ENCODE measurements at regions not wholly inside any gene's neighbourhood (a gene's known extent, or its start where the extent isn't known, plus 50 kb on each side); places are given as distances from the start of the nearest gene placed in this dataset.

DNA sequence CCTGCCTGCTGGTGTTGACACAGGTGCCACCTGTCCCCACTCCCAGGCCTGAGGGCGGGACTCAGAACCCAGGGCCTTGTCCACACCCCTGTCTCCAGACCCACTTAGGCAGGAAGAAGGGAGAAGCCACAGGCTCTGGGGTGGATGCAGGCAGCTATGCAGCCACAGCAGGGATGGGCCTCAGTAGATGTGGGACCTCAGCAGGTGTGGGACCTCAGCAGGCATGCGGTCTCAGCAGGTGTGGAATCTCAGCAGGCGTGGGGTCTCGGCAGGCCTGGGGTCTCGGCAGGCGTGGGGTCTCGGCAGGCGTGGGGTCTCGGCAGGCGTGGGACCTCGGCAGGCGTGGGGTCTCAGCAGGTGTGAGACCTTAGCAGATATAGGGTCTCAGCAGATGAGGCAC is 118.0 kb upstream of the PITRM1 start:
- DNase-seq = no peak

DNA sequence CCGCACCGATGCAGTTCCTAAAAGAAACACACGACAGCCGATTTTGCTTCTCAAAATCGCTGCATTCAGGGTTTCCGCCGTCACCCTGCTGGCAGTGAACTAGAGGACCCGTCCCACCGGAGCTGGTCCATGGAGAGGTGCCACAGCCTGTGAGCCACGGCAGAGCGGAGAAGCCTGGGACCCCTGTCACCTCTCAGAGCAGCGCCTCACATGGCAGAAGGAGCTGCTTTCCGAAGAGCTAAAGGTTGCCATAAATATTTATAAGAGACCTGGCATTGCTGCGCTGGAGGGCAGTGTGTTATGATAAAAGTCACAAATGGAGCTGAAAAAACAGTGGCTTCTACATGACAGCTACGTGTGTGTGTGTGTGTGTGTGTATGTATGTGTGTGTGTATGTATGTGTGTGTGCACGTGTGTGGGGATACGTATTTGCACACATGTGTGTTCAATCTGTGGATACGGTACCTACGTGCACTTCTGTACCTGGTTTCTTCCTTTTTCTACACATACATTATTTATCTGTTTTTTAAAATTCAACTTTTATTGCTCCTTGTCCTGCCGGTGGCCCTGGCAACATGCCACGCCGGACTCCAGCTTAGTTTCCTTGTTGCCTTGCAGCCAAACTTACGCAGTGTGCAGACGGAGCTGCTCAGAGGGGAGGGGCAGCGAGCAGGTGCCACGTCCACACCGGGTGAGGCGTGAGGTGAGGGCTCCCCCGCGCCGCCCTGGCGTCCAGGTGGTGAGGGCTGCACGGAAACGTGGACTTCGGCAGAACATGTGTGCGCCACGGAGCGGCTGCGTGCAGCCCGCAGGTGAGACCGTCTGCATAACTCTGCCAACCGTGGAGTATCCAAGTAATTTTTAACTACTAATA is 115.2 kb upstream of the PITRM1 start:
- no peak for DNase-seq

DNA sequence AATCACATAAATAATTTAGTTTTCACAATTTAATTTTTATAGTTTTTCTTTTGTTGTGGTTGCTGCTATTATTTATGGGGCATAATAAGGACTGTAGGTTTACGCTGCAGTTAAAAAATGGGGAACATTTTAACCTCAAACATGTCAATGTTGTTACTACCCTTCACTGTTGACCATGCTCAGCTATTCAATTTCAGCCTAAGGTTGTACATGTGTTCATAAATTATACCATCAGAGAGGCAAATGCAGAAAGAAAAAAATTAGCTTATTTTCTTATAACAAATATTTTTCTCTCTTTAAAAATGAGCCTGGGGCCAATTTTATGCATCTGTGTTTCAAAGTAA is 110.1 kb upstream of the PITRM1 start:
- no peak for DNase-seq

DNA sequence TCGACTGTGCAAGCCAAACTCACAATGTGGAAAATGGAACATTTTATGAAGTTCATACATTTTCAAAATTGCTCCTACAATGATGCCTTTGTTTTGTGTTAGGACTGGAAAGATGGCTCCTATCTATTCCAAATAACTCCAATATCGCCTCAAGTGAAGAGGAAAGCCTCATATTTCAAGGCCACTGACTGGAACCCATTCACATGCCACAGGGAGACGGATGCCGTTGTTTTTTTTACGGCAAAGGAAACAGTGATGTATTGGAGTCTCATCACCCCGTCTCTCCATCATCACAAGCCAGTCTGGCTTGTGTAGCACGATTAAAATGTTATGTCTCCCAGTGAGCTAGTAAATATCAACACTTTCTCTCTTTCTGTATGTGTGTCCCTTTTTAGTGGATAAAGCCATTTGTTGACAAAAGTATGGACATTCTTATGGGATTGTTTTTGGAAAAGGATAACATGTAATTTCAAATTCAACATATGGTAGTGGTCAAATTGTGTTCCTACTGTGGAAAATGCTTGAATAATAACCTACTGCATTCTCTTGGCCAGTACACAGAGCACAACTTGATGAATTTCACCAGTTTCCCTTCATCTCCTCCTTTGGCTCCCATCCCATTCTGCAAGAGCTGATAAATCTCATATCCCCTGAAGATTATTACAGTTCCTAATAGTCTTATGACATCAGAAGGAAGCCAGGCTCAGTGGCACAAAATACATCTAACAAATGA is 109.5 kb upstream of the PITRM1 start:
- DNase-seq = no peak

DNA sequence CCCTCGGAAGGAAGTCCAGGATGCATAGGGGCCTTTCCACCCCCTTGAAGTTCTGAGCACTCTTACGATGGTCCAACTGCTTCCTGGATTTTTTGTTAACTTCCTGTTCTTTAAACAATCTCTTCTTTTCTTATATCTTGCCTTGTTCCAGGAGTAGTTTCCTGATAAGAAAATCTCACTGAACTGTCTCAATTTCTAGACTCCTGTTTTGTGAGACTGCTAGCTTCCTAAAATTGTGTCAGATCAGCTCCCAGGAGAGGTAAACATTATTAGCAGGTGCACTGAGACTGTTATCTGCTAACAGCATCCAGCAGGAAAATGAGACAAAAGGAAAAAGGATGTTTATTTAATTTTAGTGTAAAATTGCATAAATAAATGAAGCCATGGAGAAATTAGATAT is 106.2 kb upstream of the PITRM1 start:
- no peak for DNase-seq

DNA sequence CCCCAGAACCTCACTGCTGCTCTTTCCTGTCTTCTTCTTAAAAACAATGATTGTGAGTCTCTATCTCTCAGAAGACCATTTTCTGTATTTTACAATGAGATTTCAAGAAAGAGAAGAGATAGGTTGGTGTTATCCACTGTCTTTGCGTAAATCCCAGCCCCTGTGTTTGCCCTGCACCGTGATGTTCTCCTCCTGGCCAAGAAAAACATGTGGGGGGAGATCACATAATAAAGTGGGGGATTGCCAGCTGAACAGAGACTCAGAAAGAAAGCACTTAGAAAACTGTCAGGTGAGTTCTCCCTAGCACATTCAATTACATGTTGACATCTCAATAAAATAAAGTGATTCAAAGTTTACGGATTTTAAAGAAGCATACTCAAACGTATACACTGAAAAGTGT is 105.0 kb upstream of the PITRM1 start:
- no peak for DNase-seq

DNA sequence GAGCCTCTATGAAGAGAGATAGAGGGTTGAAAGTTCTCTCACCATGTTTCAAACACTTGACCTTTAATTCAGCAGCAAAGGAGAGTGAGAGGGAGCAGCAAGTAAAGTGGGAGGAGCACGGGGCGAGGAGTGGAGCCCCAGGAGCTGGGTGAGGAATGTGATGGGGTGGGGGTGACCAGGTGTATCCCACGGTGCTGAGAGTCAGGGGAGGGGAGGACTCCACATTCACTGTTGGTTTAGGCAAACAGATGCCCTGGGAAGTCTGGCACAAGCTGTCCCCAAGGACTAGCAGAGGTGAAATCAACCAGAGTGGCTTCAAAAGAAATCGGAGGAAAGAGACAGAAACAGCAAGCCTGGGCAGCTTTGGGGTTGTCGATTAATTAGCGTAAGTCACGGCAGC is 101.8 kb upstream of the PITRM1 start:
- no peak for DNase-seq

DNA sequence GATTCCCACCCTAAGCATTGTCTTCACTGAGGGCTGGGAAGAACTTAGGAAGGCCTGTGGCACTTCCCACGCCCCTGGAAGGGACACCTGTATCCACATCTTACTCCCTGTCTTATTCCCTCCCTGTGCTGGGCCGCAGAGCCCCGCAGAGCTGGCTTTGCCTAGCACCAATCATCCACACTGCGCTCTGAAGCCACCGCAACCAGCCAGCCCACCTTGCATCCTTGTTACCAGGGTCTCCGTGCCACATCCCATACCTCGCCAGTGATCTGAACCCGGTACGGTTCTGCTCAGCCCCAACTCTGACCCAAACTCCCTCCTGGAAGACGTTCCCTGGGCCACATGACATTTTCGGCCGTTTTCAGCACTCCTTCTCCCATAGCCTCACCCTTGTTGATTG is 101.4 kb upstream of the PITRM1 start:
- no peak for DNase-seq

DNA sequence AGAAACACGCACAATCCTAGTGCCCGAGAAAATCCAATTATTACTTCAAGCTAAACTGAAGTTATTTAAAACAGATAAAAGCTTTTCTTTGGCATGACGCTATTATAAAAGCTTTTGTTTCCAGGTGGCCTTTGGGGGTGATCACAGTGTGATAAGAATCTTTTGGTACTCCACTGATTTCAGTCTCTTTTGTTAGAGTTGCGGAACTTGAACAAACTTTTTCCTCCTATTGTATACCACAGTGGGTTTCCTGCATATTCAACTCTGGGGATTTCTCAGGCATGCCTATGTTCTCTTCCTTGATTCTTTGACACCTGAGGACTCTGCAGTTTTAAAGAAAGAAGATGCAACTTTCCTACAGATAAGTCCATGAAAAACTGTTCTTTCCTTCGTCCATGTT is 99.7 kb upstream of the PITRM1 start:
- DNase-seq = no peak

DNA sequence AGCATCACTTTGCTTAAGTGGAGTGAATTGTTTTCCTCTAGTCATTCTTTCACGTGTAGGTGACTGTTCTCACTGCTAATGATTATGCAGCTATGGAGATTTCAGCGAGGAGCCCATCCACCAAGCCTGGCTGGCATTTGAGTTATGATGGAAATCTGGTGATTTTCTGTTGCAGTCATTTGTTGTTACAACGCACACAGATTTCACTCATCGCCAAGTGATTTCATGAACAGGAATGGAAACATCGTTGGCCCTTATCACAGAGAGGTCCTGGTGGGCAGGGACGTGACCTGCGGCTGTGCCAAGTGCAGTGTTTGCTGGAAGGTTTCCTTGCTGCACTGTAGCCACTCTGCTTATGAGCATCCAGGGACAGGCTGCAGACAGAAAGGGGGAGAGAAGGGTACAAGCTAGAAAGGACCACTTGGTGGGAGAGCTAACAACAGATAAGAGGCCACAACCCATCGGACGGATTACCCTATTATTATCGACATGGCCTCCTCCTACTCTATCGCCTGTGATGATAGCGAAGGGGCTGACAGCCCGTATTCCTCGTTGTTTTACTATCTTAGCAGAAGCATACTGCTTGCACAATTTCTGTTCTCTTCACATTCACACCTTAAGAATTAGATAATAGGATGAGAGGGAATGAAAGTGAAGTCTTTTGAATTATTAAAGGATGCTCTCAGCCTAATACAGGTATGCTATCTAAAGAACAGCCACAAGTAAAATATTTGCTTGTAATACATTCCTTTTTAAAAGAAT is 99.0 kb upstream of the PITRM1 start:
- DNase-seq = no peak

DNA sequence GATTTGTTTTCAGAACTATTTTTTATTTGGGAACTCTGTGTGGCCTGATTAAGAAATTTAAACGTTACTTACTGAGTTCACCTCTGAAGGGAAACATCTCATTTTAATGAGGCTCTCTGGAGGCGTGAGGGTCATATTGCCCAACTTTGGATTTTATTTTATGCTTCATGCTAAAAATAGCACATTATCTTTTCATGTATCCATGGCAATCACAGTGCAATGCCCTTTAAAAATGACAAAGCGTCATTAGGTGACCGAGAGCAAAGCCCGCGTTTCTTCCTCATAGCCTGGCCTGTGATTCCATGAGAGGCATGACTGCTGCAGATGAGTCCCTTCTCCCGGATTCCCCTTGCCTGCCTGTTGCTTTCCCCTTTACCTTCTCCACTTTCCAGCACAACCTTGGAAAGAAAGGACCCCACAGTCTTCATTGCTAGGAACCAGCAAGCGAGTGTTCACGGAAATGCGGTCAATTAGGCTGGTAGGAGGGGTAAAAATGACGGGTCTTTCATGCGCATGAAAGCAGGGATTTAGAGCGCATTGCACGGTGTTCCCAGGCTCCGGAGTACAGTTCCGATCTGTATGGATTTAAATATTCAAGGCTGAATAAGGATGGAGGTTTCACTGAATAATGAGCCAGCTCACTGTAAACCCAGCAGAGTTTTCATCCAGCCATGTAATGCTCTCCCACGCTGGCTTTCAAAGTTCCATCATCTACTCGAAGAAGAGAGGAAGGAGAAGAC is 98.2 kb upstream of the PITRM1 start:
- DNase-seq = no peak

DNA sequence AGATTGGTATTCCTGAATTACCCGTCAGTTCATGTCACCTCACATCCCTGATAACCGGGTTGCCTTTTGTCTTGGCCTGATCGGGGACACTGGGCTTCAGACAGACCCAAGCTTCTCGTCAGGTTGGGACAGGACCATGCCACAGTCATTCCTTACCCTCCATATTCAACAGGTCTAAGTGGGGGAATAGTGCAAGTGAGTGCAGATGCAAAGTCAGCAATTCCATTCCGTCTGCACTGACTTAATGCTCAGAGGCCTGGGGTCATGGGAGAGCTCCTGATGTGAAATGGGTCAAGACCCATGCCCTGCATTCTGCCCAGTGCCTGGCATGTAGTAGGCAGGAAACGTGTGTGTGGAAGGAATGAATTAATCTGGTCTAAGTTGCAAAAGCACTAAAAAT is 95.4 kb upstream of the PITRM1 start:
- DNase-seq = no peak

DNA sequence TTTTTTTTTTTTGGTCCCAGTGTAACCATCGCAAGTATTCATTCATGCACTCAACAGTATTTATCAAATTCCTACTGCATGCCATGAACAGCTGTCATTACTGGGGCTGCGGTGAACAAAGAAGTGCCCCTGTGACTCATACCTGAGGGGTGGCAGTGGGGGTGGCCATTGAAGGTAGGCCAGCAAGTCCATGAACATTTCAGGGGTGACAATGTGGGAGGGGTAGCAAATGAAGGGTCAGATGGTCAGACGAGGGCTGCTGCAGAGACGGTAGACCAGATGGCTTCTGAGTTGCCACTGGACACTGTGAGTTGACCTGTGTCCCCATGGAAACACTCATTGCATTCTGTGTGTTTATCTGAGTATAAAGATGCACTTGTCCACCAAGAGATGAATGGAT is 92.5 kb upstream of the PITRM1 start:
- DNase-seq = no peak

DNA sequence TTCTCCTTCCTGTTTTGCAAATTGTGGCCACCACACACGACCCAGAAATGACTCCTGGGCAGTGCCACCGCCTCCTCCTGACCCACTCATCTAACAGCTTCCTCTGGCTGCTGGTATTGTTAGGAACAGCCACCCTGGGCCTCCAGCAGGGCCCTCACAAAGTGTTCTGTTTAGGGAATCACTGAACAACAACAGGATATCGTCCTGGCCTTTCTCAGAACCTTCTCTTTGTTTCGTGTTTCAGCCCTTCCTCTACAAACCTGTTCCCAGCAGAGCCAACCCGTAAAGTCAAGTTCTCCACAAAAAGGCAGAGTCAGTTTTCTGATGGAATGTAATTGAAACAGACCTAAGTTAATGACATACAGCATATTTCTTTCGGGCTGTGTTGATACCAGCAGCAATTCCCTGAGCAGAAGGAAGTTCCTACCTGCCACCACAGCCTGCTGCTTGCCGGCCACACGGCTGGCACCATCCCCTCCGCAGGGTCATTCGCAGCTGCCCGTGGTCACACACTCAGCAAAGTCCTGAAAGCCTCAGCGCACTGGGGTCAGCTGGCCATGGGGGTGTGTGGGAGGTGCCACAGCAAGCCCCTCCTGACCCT is 91.7 kb upstream of the PITRM1 start:
- no peak for DNase-seq

DNA sequence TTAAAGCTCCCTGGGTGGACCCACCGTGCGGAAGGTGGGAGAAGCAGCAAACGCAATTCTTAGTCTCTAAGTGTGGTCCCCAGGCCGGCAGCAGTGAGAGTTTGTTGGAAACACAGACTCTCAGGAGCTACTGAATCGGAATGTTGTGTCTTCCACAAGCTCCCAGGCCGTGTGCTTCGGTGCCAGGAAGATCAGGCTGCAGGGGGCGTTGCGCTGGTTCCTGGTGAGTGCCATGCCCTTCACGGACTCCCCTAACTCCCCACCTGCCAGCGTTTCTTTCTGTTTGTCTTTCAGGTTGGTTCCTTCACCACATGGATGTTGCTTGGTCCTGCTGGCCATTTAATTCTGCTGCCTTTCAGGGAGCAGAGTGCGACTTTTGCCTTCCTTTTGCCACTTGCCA is 91.2 kb upstream of the PITRM1 start:
- DNase-seq = no peak

DNA sequence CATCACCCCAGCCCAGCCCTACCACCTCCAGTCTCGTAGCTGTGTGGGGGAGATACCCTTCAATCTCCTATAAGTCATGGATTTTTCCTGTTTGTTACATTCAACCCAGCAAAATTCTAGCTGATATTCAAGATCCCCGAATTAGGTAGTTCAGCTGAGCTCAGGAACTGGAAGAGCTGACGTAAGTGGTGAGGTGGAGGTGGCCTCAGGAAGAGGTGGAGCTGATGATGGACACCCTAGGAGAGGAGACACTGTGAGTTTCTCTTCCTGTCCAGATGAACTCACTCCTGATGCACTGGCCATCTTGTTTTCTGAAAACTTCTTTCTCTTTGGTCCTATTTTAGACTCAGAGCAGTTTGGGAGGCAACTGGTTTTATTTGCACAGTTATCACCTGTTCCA is 90.5 kb upstream of the PITRM1 start:
- no peak for DNase-seq

DNA sequence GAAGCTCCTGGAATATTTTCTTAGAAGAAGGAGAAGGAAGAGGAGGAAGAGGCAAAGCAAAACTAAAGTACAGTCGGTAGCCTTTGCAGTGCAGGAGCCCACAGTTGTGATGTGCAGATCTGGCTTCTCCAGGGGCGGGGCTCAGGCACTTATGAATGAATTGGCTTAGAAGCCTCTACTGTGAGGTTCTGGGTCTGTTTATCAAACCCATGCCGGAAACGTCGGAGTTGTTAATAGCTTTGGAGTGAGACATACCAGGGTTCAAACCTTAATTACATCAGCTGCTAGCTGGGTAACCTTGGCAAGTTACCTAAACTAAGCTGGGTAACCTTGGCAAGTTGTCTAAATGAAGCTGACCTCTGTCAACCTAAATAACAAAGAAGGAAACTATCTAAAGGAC is 89.3 kb upstream of the PITRM1 start:
- DNase-seq = no peak

DNA sequence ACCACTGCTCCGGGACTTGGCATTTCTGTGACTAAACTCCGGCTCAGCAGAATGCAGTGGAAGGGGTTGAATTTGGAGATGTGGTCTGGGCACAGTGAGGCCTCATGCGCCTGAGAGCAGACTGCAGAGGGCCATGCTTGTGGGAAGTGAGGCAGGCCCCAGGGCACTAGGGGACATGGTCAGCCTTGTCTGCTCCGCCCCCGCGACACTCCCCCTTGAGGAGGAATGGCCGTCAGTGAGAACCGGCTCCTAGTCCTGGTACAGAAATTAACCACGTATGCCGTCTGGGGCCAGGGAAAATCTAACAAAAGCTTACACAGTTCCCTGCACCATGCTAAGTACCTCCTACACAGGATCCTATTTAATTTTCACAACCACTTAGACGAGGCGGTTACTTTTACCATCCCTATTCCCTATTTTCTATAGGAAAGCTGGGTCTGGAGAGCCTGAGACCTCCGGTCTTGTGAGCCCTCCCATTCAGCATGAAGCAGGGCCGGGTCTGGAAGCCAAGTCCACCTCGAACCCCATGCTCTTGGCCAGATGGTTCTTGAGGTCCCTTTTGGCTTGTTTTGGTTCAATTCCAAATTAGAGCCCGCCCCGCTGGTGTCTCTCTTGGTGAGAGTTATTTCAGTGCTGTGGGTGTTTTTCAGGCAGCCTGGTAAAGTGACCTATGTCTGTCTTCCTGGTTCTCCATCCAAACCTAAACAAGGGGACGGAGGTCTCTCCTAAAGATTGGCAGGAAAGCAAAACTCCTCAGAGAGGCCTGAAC is 87.7 kb upstream of the PITRM1 start:
- DNase-seq = no peak

DNA sequence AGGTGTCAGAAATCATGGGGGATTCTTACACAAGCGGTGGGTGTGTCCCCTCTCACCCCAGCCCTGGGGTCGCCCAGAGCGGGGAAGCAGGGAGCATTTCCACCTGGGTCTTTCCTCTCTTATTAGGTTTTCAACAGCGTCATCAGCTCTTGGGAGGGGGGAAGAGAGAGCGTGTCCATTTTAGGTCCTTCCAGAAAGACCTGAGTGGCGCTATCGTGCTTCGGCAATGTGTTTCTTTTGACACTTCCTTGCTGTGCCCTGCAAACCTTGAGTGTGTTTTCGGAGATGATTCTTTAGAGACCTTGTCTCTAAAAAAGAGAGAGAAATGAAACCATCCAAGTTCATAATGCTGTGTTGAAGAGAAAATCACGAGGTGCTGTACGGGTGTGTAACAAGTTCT is 86.9 kb upstream of the PITRM1 start:
- no peak for DNase-seq

DNA sequence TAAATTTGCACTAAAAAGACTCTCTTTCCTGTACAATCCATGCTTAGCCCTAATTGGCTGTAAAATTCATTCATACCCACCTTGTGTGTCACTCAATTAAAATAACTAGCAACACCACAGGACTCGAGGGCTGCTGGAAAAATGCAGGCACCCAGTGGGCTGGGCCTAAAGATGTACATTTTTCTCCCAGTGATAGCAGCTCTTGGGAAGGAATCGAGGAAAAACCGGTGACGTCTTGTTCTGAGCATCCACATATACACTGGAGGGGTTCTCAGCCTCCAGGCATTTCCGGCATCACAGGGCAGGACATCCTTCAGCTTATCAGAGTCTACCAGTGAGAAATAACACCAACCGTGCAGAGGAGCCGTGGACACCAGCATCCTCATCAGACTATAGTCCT is 85.8 kb upstream of the PITRM1 start:
- DNase-seq = no peak

DNA sequence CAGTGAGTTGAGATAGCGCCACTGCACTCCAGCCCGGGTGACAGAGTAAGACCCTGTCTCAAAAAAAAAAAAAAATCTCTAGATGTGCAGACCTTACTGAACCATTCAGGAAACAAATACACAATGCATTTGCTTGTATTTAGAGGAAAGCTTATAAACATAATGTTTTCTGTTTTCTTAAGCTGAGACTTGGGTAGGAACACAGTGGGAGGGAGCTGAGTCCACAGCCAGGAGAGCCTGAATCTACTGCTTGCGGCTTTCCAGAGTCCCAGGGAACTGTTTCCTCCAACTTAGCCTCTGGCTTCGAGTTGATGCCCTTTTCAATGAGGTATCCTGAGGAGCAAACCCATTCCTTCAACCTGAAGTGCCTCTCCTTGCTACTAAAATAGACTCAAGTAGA is 83.0 kb upstream of the PITRM1 start:
- DNase-seq = no peak

DNA sequence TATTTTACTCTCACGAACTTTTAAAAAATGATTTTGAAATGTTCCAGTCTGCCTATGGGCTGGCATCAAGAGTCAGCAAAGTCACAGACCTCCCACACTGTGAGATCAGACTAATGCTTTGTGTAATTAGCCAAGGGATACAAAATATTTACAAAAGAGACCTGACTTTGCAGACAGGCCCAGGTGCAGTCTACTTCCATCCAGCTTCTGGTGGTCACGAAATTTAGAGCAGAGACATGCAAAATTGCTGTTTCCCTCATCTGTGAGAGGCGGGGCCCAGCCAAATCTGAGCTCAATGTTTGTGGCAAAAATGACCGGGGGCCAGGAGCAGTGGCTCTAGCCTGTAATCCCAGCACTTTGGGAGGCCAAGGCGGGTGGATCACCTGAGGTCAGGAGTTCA is 82.5 kb upstream of the PITRM1 start:
- DNase-seq = no peak
